HCT116 (cell line): ENCODE measurements at regions not wholly inside any gene's neighbourhood (a gene's known extent, or its start where the extent isn't known, plus 50 kb on each side); places are given as distances from the start of the nearest gene placed in this dataset.

ENCODE experiments used
- ATAC-seq: fragments of 200-7000 bp; cut with Tn5 transposase; 2 replicates; pipeline ENCODE4 v1.9.1; 2020; ENCODE audit warnings: mild to moderate bottlenecking, moderate library complexity
- BruUV-seq: library from RNA; stranded (reverse); fragments of 400-500 nt; replicated peaks from 2 replicates; lab custom pipeline; 2021; lab: Mats Ljungman, UMichigan
- CTCF ChIA-PET: fragments of 300-600 bp; sonication (Branson Sonifier 250); formaldehyde crosslinking; loops from one replicate; lab custom pipeline; 2021; ENCODE audit warnings: antibody characterized with exemption; lab: Charles Lee
- POLR2A ChIA-PET: fragments of 300-600, 350-600 bp; sonication (Branson Sonifier 250); formaldehyde crosslinking; loops from one replicate; lab custom pipeline; 2021; ENCODE audit warnings: antibody characterized with exemption; lab: Charles Lee
- RAD21 ChIA-PET, 2 experiments: fragments of 300-600 bp; sonication (Branson Sonifier 250); formaldehyde crosslinking; loops; one replicate each; lab custom pipeline; 2023; ENCODE audit warnings: low total read pairs in 2 of 2; ENCODE audit not compliant: uncharacterized antibody in 2 of 2, unreplicated experiment in 2 of 2, low non-redundant PET in 1 of 2; lab: Charles Lee
- DNase-seq: peaks from one replicate; pipeline ENCODE4 v3.0.0-alpha.2; 2010; ENCODE audit warnings: low read depth, low spot score
- H2AFZ ChIP-seq: fragments of 200-600 bp; shearing (Covaris generic), sonication (generic); 2 replicates; pipeline ENCODE4 v1.6.1; 2017; ENCODE audit warnings: low read depth, mixed run types, mixed read lengths, antibody characterized with exemption, low read length; ENCODE audit not compliant: poor library complexity, severe bottlenecking
- H3K27ac ChIP-seq: 2 replicates; pipeline ENCODE4 v1.5.1; 2012; ENCODE audit warnings: low read depth, low read length
- H3K27me3 ChIP-seq: fragments of 200-600 bp; sonication (generic); 2 replicates; pipeline ENCODE4 v1.6.1; 2016; ENCODE audit warnings: mixed run types, low read length, mixed read lengths; ENCODE audit not compliant: insufficient read depth
- H3K36me3 ChIP-seq, 2 experiments: fragments of 200-500 bp in 1 of 2; fragments of 200-600 bp in 1 of 2; sonication (Bioruptor generic) in 1 of 2; sonication (generic) in 1 of 2; 2 replicates each; pipeline versions ENCODE4 v1.5.1 to v1.6.1; 2014 to 2016; ENCODE audit warnings: low read length in 2 of 2, inconsistent platforms in 1 of 2, mixed read lengths in 1 of 2, mixed run types in 1 of 2; ENCODE audit not compliant: insufficient read depth in 2 of 2, control insufficient read depth in 1 of 2
- H3K4me1 ChIP-seq, 2 experiments: fragments of 200-600 bp in 1 of 2; sonication (generic) in 1 of 2; 2 replicates each; pipeline versions ENCODE4 v1.5.1 to v1.6.1; 2012 to 2017; ENCODE audit warnings: low read length in 2 of 2, inconsistent platforms in 1 of 2, mild to moderate bottlenecking in 1 of 2, mixed read lengths in 1 of 2, mixed run types in 1 of 2, moderate library complexity in 1 of 2; ENCODE audit not compliant: insufficient read depth in 2 of 2, control insufficient read depth in 1 of 2
- H3K4me2 ChIP-seq: fragments of 200-600 bp; sonication (generic); 2 replicates; pipeline ENCODE4 v1.6.1; 2017; ENCODE audit warnings: mixed run types, low read length, mixed read lengths
- H3K4me3 ChIP-seq, 2 experiments: fragments of 200-600 bp in 1 of 2; sonication (generic) in 1 of 2; replicated peaks in 1 of 2; 2 replicates each; pipeline ENCODE4 v1.5.1; 2011 to 2016; ENCODE audit warnings: low read length in 2 of 2, control low read depth in 1 of 2, low read depth in 1 of 2, mild to moderate bottlenecking in 1 of 2, mixed read lengths in 1 of 2, mixed run types in 1 of 2
- H3K79me2 ChIP-seq: fragments of 200-600 bp; sonication (generic); 2 replicates; pipeline ENCODE4 v1.6.1; 2017; ENCODE audit warnings: mild to moderate bottlenecking, mixed run types, low read length, moderate library complexity, mixed read lengths; ENCODE audit not compliant: insufficient read depth
- H3K9ac ChIP-seq: fragments of 200-600 bp; sonication (generic); 2 replicates; pipeline ENCODE4 v1.6.1; 2016; ENCODE audit warnings: low read length, mixed read lengths
- H3K9me2 ChIP-seq: fragments of 200-600 bp; sonication (generic), shearing (Covaris generic); 2 replicates; pipeline ENCODE4 v1.6.1; 2017; ENCODE audit warnings: mixed run types, mild to moderate bottlenecking, moderate library complexity; ENCODE audit not compliant: insufficient read depth
- H3K9me3 ChIP-seq, 2 experiments: fragments of 200-500 bp in 1 of 2; fragments of 200-600 bp in 1 of 2; sonication (Bioruptor generic) in 1 of 2; sonication (generic) in 1 of 2; 2 replicates each; pipeline ENCODE4 v1.6.1; 2014 to 2017; ENCODE audit warnings: low read length in 2 of 2, mixed read lengths in 2 of 2, inconsistent platforms in 1 of 2, low read depth in 1 of 2, mild to moderate bottlenecking in 1 of 2, mixed run types in 1 of 2, moderate library complexity in 1 of 2; ENCODE audit not compliant: control insufficient read depth in 1 of 2, insufficient read depth in 1 of 2
- H4K20me1 ChIP-seq: fragments of 200-600 bp; sonication (generic), shearing (Covaris generic); 2 replicates; pipeline ENCODE4 v1.6.1; 2017; ENCODE audit warnings: mixed run types, mild to moderate bottlenecking, moderate library complexity; ENCODE audit not compliant: insufficient read depth
- CBX3 ChIP-seq: IDR thresholded peaks from 2 replicates; pipeline ENCODE4 v1.6.1; 2012; ENCODE audit warnings: low read depth
- CEBPB ChIP-seq: IDR thresholded peaks from 2 replicates; pipeline ENCODE4 v1.6.1; 2012; ENCODE audit warnings: low read depth
- EZH2 ChIP-seq: fragments of 200-600 bp; sonication (generic); IDR thresholded peaks from 2 replicates; pipeline ENCODE4 v1.6.1; 2017; ENCODE audit warnings: antibody characterized with exemption, mixed run types
- EZH2phosphoT487 ChIP-seq: fragments of 200-600 bp; IDR thresholded peaks from 2 replicates; pipeline ENCODE4 v1.6.1; 2018; ENCODE audit warnings: antibody characterized with exemption, borderline replicate concordance
- FOSL1 ChIP-seq: IDR thresholded peaks from 2 replicates; pipeline ENCODE4 v1.6.1; 2012; ENCODE audit warnings: low read depth
- POLR2A ChIP-seq: IDR thresholded peaks from 2 replicates; pipeline ENCODE4 v1.7.0; 2011; ENCODE audit warnings: borderline replicate concordance; ENCODE audit not compliant: insufficient read depth, insufficient read length; ENCODE audit errors: extremely low read depth
- POLR2AphosphoS5 ChIP-seq: IDR thresholded peaks from 2 replicates; pipeline ENCODE4 v1.6.1; 2011; ENCODE audit warnings: mild to moderate bottlenecking, low read depth, low read length, moderate library complexity
- REST ChIP-seq: IDR thresholded peaks from 2 replicates; pipeline ENCODE4 v1.6.1; 2012; ENCODE audit warnings: low read depth
- TCF7L2 ChIP-seq: IDR thresholded peaks from 2 replicates; pipeline ENCODE4 v1.7.0; 2011; ENCODE audit warnings: borderline replicate concordance, inconsistent platforms; ENCODE audit not compliant: insufficient read depth, insufficient read length; ENCODE audit errors: extremely low read depth
- ZBTB33 ChIP-seq: IDR thresholded peaks from 2 replicates; pipeline ENCODE4 v1.6.1; 2011; ENCODE audit warnings: mild to moderate bottlenecking, low read length, moderate library complexity; ENCODE audit not compliant: insufficient replicate concordance; ENCODE audit errors: extremely low read depth
- ZFX ChIP-seq: fragments of 450-650 bp; IDR thresholded peaks from 2 replicates; pipeline ENCODE4 v1.6.1; 2017
- intact Hi-C: fragments of 100-400 bp; cut with micrococcal nuclease; formaldehyde crosslinking; loops from 2 replicates; pipeline ENCODE4 v1.10.0; 2022
- TF ChIP-seq, protein P1 (sequence below): IDR thresholded peaks from 2 replicates; pipeline ENCODE4 v1.6.1; 2012
- TF ChIP-seq, protein P2 (sequence below), 3 experiments: fragments of 200-600 bp in 1 of 3; sonication (generic) in 1 of 3; IDR thresholded peaks in 2 of 3; conservative IDR thresholded peaks in 1 of 3; 2 replicates each; pipeline ENCODE4 v1.5.1; 2012 to 2017; ENCODE audit warnings: low read depth in 2 of 3, low read length in 2 of 3, antibody characterized with exemption in 1 of 3, borderline replicate concordance in 1 of 3, control low read depth in 1 of 3, mild to moderate bottlenecking in 1 of 3, mixed read lengths in 1 of 3, mixed run types in 1 of 3, moderate library complexity in 1 of 3; ENCODE audit not compliant: insufficient read depth in 1 of 3

- intact Hi-C loops, result no loop called here
- CTCF ChIA-PET, result interaction anchor here (0.7 kb wide), 1 partner anchor 21 kb away, joined by 4 read pairs; no protein-coding TSS in a partner anchor
Measured at GRCh38 chr12:127038761-127039160, 1228.2 kb upstream of the TMEM132C start.

More at GRCh38 chr12:127038761-127039160, 1228.2 kb upstream of the TMEM132C start:
- Histone ChIP-seq H3K36me3 (no peaks in the 10 kb centered on the region), H3K9ac (no peak overlapping the region), H3K79me2 (no peaks in the 10 kb centered on the region), H3K27ac (no peak overlapping the region), H4K20me1 (no peaks in the 10 kb centered on the region), H3K4me1 (no peaks in the 10 kb centered on the region), H2AFZ (no peak overlapping the region), H3K9me3 (no peaks in the 10 kb centered on the region), H3K9me2 (no peaks in the 10 kb centered on the region), H3K27me3 (no peaks in the 10 kb centered on the region), H3K4me3 (no peak overlapping the region), H3K4me2 (no peak overlapping the region)
- no TSS peak for BruUV-seq
- DNase-seq (no peak), ATAC-seq (no peak)
- POLR2A ChIA-PET, result no interaction called here
- RAD21 ChIA-PET, result no interaction called here
- TF ChIP-seq EZH2, result no peak
- TF ChIP-seq REST, result no peak
- TF ChIP-seq CEBPB, result no peak
- TF ChIP-seq EZH2phosphoT487, result no peak
- no peak for TF ChIP-seq CBX3
- no peak for TF ChIP-seq FOSL1
- TF ChIP-seq, protein P1, sequence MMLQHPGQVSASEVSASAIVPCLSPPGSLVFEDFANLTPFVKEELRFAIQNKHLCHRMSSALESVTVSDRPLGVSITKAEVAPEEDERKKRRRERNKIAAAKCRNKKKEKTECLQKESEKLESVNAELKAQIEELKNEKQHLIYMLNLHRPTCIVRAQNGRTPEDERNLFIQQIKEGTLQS, result no peak
- TF ChIP-seq POLR2A, result no peak
- no peak for TF ChIP-seq ZFX
- TF ChIP-seq TCF7L2, result no peak
- no peak for TF ChIP-seq POLR2AphosphoS5
- no peak for TF ChIP-seq ZBTB33
- TF ChIP-seq, protein P2, sequence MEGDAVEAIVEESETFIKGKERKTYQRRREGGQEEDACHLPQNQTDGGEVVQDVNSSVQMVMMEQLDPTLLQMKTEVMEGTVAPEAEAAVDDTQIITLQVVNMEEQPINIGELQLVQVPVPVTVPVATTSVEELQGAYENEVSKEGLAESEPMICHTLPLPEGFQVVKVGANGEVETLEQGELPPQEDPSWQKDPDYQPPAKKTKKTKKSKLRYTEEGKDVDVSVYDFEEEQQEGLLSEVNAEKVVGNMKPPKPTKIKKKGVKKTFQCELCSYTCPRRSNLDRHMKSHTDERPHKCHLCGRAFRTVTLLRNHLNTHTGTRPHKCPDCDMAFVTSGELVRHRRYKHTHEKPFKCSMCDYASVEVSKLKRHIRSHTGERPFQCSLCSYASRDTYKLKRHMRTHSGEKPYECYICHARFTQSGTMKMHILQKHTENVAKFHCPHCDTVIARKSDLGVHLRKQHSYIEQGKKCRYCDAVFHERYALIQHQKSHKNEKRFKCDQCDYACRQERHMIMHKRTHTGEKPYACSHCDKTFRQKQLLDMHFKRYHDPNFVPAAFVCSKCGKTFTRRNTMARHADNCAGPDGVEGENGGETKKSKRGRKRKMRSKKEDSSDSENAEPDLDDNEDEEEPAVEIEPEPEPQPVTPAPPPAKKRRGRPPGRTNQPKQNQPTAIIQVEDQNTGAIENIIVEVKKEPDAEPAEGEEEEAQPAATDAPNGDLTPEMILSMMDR (IDR thresholded peaks at IDR 0.05 in 2 of 3, conservative IDR thresholded peaks at IDR 0.05 in 1 of 3; ENCODE audit: borderline replicate concordance in 1 of 3, insufficient read depth in 1 of 3, low read depth in 2 of 3, low read length in 2 of 3), result no peak
